ENCODE measurements at regions not wholly inside any gene's neighbourhood (a gene's known extent, or its start where the extent isn't known, plus 50 kb on each side); places are given as distances from the start of the nearest gene placed in this dataset.
"Not testable (repeated sequence)": the region's sequence is repeated elsewhere in the genome, so short reads cannot be mapped to it uniquely, and the experiment has no call there.

- no peak for DNase-seq
Observed at GRCh38 chr2:53252115-53252514, 515.5 kb upstream of the CHAC2 start.

- DNase-seq: no peak
Observed at GRCh38 chr2:53247956-53248735, 519.5 kb upstream of the CHAC2 start.

GRCh38 chr2:53243430-53243829 lies 524.2 kb upstream of the CHAC2 start:
- DNase-seq: no peak

DNA sequence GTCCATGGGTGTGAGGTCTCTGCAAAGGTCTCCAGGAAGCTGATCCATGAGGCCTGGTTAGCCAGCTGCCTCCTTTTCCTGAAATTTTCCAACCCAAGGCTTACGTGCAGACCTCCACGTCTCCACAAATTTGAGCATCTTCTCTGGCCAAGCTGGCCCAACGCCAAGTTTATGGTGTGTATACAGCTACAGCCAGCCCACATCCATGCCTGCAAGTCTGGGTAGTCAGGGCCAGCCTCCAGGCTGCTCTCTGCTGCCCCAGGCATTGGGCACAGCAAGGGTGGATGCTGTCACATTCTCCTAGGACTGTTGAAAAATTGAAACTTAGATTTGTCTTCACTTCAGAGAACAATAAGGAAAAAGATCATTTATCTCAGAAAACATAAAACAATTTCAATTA lies 525.5 kb upstream of the CHAC2 start:
- DNase-seq: no peak

- DNase-seq: no peak
Observed at GRCh38 chr2:53235836-53236582, 531.6 kb upstream of the CHAC2 start.

DNA sequence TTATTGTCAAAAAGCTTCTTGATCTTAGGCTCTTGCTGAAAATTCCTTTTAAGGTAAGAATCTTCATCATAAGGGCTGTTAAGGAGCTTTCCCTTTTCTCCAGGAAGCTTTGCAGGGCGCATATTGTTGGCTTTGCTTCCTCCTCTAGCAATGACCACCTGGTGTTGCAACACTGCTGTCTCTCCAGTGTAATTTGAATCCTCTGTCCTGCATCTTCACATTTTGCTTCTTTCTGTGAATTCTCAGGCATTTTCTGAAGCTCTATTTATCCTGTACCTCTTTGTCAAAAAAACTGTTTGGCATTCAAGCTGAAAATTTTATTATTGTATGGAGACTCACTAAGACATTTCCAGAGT lies 533.1 kb upstream of the CHAC2 start:
- DNase-seq: no peak

DNA sequence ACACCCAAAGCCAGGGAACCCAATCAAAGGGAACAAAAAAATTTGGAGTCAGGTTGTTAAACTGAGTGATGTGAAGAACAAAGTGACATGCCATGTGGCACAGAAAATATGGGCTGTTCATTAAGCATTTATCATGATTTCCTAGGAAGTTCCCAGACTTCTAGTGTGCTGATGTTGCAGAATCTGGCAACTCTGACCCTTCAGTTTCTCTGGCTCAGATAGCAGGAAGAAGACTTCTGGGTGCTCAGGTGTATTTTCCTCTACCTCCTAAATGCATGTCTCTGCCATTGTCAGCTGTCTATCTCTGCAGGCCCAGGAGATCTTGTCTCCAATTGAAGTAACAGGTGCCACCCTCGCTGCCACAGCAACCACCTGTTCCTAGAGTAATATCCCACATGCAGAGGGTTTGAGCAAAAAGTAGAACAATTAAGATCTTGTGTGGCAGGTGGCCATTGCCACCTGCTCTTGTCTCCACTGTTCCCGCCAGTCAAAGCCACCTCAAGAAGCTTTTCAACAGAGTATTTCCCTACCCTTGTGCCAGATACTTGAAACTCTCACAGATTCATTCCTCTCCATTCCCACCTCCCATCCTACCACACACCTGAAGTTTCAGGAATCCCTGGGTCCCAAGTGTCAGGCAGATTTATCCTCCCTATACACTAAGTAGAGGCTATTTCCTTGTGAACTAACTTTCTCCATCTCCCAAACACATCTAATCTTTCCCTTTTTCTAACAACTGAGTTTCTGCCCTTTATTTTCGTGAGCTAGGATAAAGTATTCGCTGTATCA lies 533.7 kb upstream of the CHAC2 start:
- peak; percentile 37 for DNase-seq

DNA sequence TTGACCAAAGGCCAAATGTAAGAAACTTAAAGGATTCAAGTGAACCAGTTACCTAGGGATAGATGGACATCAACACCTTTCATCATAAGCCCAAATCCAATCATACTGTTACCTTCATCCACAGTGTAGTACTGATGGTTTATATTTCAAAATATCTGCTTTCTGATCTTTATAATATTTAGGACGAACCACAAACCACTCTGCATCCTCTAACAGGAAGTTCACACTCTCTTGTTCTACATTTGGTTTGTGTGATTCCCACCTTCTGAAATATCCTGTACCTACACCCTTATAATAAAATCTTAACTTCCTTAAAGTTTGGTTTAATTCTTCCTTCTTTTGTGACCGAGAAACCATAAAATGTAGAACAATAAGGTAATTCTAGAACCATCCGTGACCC lies 535.7 kb upstream of the CHAC2 start:
- no peak for DNase-seq

- DNase-seq: no peak
Observed at GRCh38 chr2:53230691-53231090, 536.9 kb upstream of the CHAC2 start.

DNA sequence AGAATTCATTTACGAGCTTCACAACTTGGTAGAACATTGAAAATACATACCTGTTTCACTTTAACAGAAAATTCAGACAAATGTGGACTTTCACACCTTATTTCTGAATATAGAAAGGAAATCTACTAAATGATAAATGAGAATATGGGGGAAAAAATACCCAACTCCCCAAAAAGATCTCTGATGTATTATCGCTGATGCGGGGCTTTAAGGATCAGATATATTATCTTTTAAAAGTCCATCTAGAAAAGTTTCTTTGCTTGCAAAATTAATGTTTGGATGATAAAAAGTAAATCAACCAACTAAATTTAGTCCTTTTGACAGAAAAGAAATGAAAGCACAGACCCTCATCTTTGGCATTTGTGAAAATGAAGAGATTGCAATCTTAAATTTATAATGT lies 540.1 kb upstream of the CHAC2 start:
- DNase-seq: no peak

DNA sequence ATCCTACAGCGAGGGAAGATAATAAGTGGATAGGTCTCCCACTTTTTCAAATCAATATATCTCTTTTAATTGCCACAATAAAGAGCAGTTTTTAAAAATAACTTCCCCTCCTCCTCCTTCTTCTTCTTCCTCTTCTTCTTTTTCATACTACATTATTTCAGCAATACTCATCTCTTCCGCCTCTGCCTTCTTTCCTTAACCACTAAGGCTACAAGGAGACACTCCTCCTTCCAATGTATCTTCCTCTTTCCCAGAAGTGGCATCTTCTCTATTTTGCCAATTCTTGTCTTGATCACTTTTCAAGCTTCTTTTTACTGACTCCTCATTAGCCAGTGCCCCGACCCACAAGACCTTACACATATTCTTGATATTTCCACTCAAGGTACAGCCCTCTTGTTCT lies 546.6 kb upstream of the CHAC2 start:
- no peak for DNase-seq

DNA sequence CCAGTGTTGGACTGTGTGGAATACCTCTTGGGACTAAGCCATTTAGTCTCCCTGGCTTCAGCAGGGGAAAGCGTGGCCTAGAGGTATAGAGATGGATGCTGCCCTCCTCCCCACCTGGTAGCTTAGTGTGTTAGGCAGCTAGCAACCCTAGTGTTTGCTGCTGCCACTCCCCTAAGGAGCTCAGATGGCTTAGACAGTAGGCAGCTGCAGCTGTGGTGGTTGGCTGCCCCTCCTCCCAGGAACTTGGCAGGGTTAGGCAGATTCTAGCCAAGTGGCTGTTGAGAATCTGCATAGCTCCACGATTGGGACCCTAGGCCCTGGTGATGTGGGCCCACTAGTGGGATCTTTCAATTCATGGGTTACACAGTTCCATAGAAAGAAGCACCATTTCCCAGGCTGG lies 550.4 kb upstream of the CHAC2 start:
- DNase-seq: no peak

DNA sequence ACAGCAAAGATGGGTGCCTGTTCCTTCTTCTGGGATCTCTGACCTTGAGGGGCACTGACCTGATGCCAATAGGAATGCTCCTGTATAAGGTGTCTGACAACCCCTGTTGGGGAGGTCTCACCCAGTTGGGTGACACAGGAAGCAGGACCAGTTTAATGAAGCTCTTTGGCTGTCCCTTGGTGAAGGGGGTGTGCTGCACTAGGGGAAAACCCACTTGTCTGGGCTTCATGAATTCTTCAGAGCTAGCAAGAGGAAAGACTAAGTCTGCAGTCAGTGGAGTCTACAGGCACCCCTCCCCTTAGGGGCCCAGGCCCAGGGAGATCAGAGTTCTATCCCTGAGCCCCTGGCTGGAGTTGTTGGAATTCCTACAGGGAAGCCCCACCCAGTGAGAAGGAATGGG lies 550.8 kb upstream of the CHAC2 start:
- no peak for DNase-seq

- no peak for DNase-seq
Observed at GRCh38 chr2:53212576-53212975, 555.0 kb upstream of the CHAC2 start.

GRCh38 chr2:53211201-53211774 lies 556.3 kb upstream of the CHAC2 start:
- no peak for DNase-seq

GRCh38 chr2:53210538-53210937 lies 557.1 kb upstream of the CHAC2 start:
- no peak for DNase-seq

DNA sequence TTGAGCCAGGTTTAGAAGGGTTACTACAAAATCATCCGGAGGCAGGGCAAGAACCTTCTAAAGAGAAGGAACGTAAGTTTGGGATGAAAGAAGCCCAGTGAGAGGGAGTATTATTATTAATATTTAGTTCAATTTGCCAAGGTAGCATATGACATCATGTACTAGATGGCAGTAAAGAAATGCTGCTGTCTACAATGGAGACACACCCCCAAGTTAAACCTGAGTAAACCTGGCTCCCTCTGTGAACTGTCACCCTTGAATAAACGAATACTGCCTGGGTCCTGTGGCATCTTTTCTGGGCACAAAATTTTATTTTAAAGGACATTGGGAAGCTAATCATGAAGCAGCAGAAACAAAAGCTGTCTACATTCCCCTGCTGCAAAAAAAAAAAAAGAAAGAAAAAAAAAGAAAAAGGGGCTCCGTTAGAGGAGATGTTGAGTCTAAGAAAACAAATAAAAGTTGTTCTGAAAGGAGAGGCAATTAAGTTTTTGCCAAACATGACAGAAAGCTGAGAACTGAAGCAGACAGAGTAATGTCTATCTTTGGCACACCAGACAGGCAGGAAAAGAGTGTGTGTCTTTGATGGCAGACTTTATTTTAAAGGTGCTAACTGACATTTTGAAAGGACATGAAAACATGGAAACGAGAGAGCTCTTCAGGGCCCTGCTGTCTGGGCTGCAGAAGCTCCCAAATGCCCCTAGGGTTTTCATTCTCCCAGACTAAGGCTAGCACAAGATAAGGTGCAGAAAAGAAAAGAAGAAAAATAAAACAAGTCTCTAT lies 557.7 kb upstream of the CHAC2 start:
- DNase-seq: no peak

GRCh38 chr2:53208815-53209214 lies 558.8 kb upstream of the CHAC2 start:
- DNase-seq: no peak

DNA sequence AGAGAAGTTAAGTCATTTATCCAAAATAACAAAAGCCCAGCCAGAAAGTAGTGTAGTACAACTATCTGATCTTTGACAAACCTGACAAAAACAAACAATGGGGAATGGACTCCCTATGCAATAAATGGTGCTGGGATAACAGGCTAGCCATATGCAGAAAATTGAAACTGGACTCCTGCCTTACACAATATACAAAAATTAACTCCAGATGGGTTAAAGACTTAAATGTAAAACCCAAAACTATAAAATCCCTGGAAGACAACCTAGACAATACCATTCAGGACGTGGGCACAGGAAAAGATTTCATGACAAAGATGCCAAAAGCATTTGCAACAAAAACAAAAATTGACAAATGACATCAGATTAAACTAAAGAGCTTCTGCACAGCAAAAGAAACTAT lies 561.4 kb upstream of the CHAC2 start:
- not testable (repeated sequence) for DNase-seq

DNA sequence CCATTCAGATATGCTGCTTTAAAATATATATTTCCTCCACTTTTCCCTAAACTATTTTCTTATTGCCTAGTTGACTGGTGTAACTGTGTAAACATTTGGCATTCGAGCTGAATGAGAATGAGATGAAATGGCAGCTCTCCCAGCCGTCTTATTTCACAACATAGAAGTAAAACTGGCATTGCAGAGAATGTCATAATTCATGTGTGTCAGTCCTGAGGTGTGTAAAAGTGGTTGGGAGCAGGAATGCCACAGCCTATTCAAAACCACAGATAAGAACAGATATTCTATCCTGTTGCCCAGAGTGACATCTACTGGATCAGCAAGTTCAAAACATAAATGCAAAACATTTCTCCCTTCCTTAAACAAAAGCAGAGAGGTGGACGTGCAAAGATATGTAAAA lies 565.5 kb upstream of the CHAC2 start:
- peak; percentile 22 for DNase-seq

DNA sequence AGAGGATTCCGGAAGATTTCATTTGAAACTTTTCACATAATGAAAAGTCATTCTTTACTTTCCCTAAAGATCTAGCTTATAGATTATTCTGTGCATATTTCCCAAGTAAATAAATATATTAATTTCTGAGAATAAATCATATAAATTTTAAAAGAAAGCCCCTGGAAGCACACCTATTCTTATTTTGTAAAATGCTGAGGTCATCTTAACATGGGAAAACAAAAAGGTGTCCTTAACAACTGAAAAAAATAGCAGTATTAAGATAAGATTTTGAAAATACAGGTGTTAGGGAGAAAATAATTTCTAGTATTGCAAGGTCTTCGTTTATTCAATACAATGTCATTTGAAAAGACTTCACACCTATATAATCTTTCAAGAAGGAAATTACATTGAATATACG lies 567.5 kb upstream of the CHAC2 start:
- DNase-seq: no peak

DNA sequence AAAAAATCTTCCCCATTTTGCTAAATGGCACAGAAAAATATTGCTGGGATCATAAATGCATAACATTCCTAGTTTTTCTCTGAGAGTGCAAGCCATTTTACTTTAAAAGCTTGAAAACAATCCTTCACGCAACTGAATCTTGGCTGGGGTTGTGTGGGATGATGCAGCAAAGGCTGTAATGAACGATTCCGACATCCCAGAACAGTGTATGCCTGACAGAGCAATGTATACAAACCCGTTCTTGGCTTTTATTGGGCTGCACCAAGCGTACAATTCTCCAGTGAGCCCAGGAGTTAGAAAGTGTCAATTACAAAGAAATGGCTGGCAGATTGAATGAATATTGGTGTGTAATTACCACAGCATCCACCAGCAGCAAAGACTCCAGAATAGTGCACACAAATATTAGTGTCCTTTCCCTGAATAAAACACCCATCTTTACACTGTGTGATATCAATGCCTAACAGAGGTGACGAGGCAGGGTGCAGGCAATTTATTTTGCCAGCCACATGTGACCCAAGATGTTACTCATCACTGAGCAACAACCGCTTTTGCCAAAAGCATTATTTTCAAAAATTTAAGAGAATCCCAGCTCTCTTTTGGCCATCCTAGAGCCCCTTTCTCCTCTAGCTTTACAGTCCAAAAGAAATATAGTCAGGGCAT lies 578.6 kb upstream of the CHAC2 start:
- no peak for DNase-seq

Data from NCI-H187 treated with DMSO at 0.1 percent for 48 hours (cell line).